Fibroblast of pulmonary artery (primary cell): ENCODE measurements at regions not wholly inside any gene's neighbourhood (a gene's known extent, or its start where the extent isn't known, plus 50 kb on each side); places are given as distances from the start of the nearest gene placed in this dataset.

Source experiments
- DNase-seq: peaks from one replicate; pipeline ENCODE4 v3.0.0-alpha.2; 2010; ENCODE audit warnings: low read depth
- H3K4me3 ChIP-seq: replicated peaks from 2 replicates; pipeline ENCODE4 v1.5.1; 2011; ENCODE audit warnings: low read depth, mild to moderate bottlenecking, control low read depth, low read length, moderate library complexity
- TF ChIP-seq, protein P1 (sequence below): IDR thresholded peaks from 2 replicates; pipeline ENCODE4 v1.5.1; 2011; ENCODE audit warnings: mild to moderate bottlenecking, control low read depth, low read length, inconsistent platforms; ENCODE audit errors: missing control alignments

DNA sequence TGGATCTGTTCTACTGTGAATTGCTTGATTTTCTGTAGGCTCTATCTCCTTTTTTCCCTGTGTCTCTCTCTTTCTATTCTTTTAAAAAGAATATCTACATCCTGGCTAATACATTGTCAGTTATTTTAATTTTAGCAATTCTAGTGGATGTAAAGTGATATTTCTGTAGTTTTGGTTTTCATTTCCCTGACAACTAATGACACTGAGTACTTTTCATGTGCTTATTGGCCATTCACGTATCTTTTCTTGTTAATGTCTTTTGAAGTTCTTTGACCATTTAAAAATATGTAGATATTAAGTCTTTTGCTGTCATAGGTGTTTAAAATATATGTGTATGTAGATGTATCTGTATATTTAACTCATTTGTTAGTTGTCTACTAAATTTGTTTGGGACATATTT, 59.0 kb upstream of the SOX3 start:
- no peak for DNase-seq
- no peak overlapping the region for H3K4me3 ChIP-seq
- TF ChIP-seq, protein P1, sequence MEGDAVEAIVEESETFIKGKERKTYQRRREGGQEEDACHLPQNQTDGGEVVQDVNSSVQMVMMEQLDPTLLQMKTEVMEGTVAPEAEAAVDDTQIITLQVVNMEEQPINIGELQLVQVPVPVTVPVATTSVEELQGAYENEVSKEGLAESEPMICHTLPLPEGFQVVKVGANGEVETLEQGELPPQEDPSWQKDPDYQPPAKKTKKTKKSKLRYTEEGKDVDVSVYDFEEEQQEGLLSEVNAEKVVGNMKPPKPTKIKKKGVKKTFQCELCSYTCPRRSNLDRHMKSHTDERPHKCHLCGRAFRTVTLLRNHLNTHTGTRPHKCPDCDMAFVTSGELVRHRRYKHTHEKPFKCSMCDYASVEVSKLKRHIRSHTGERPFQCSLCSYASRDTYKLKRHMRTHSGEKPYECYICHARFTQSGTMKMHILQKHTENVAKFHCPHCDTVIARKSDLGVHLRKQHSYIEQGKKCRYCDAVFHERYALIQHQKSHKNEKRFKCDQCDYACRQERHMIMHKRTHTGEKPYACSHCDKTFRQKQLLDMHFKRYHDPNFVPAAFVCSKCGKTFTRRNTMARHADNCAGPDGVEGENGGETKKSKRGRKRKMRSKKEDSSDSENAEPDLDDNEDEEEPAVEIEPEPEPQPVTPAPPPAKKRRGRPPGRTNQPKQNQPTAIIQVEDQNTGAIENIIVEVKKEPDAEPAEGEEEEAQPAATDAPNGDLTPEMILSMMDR: no peak
